ENCODE measurements at regions not wholly inside any gene's neighbourhood (a gene's known extent, or its start where the extent isn't known, plus 50 kb on each side); places are given as distances from the start of the nearest gene placed in this dataset.

- Histone ChIP-seq H4K20me1 (ENCODE audit: insufficient read depth, low read length) (no peaks in the 10 kb centered on the region), H2AFZ (ENCODE audit: low read length) (no peak overlapping the region), H3K36me3 (replicated peaks; ENCODE audit: insufficient read depth, low read length) (no peaks in the 10 kb centered on the region), H3F3A (ENCODE audit: insufficient read depth, low read length) (peaks cover 6% of the 10 kb centered on the region; the same call in 1 of the 2 replicates), H3K27me3 (replicated peaks; ENCODE audit: insufficient read depth, low read length) (no peaks in the 10 kb centered on the region), H3K9ac (ENCODE audit: low read length) (no peak overlapping the region), H3K4me1 (ENCODE audit: low read length) (peaks cover 13% of the 10 kb centered on the region; the same call in 1 of the 2 replicates), H3K27ac (ENCODE audit: low read length) (no peak overlapping the region), H3K4me3 (ENCODE audit: low read length) (no peak overlapping the region), H3K9me3 (replicated peaks; ENCODE audit: insufficient read depth, low read length) (no peaks in the 10 kb centered on the region), H3K4me2 (ENCODE audit: low read depth, low read length) (no peak overlapping the region), H3K9me2 (replicated peaks; ENCODE audit: insufficient read depth, low read length) (no peaks in the 10 kb centered on the region), H3K79me2 (ENCODE audit: low read length) (no peaks in the 10 kb centered on the region)
- DNase-seq, result no peak
- no peak for TF ChIP-seq EZH2 (optimal IDR thresholded peaks at IDR 0.05; ENCODE audit: low read depth, low read length)
These were observed 433.8 kb upstream of the DCN start for GRCh38 chr12:91616416-91616815.

GRCh38 chr12:91613223-91613779 is 430.7 kb upstream of the DCN start:
- Histone ChIP-seq H3K4me1 (ENCODE audit: low read length) (peaks cover 8% of the 10 kb centered on the region; the same call in 1 of the 2 replicates), H3K4me2 (ENCODE audit: low read depth, low read length) (no peak overlapping the region), H3K27me3 (replicated peaks; ENCODE audit: insufficient read depth, low read length) (no peaks in the 10 kb centered on the region), H4K20me1 (ENCODE audit: insufficient read depth, low read length) (no peaks in the 10 kb centered on the region), H3K36me3 (replicated peaks; ENCODE audit: insufficient read depth, low read length) (no peaks in the 10 kb centered on the region), H3F3A (ENCODE audit: insufficient read depth, low read length) (peaks cover 6% of the 10 kb centered on the region; the same call in 1 of the 2 replicates), H3K9me3 (replicated peaks; ENCODE audit: insufficient read depth, low read length) (no peaks in the 10 kb centered on the region), H3K9ac (ENCODE audit: low read length) (no peak overlapping the region), H3K79me2 (ENCODE audit: low read length) (no peaks in the 10 kb centered on the region), H2AFZ (ENCODE audit: low read length) (no peak overlapping the region), H3K27ac (ENCODE audit: low read length) (no peak overlapping the region), H3K9me2 (replicated peaks; ENCODE audit: insufficient read depth, low read length) (no peaks in the 10 kb centered on the region), H3K4me3 (ENCODE audit: low read length) (no peak overlapping the region)
- no peak for DNase-seq
- no peak for TF ChIP-seq EZH2 (optimal IDR thresholded peaks at IDR 0.05; ENCODE audit: low read depth, low read length)
- TF ChIP-seq EZH2phosphoT487 (IDR thresholded peaks at IDR 0.05; ENCODE audit: low read length), result no peak
- TF ChIP-seq CTCF (IDR thresholded peaks at IDR 0.05; ENCODE audit: low read length), result no peak

- Histone ChIP-seq H3K9me3 (replicated peaks; ENCODE audit: insufficient read depth, low read length) (no peaks in the 10 kb centered on the region), H3F3A (ENCODE audit: insufficient read depth, low read length) (no peaks in the 10 kb centered on the region), H3K4me1 (ENCODE audit: low read length) (no peaks in the 10 kb centered on the region), H3K27ac (ENCODE audit: low read length) (no peak overlapping the region), H3K9ac (ENCODE audit: low read length) (no peak overlapping the region), H3K36me3 (replicated peaks; ENCODE audit: insufficient read depth, low read length) (no peaks in the 10 kb centered on the region), H3K4me3 (ENCODE audit: low read length) (no peak overlapping the region), H3K27me3 (replicated peaks; ENCODE audit: insufficient read depth, low read length) (no peaks in the 10 kb centered on the region), H3K9me2 (replicated peaks; ENCODE audit: insufficient read depth, low read length) (no peaks in the 10 kb centered on the region), H2AFZ (ENCODE audit: low read length) (no peak overlapping the region), H3K79me2 (ENCODE audit: low read length) (no peaks in the 10 kb centered on the region), H4K20me1 (ENCODE audit: insufficient read depth, low read length) (no peaks in the 10 kb centered on the region), H3K4me2 (ENCODE audit: low read depth, low read length) (no peak overlapping the region)
- TF ChIP-seq EZH2phosphoT487 (IDR thresholded peaks at IDR 0.05; ENCODE audit: low read length) (no peak), EZH2 (optimal IDR thresholded peaks at IDR 0.05; ENCODE audit: low read depth, low read length) (no peak), CTCF (IDR thresholded peaks at IDR 0.05; ENCODE audit: low read length) (no peak)
- DNase-seq, result no peak
These were observed 427.9 kb upstream of the DCN start for GRCh38 chr12:91610561-91610960.

GRCh38 chr12:91609283-91609682 is 426.7 kb upstream of the DCN start:
- no peaks in the 10 kb centered on the region for H3K27me3 ChIP-seq (replicated peaks; ENCODE audit: insufficient read depth, low read length)
- no peak for DNase-seq

More at GRCh38 chr12:91609283-91609682, 426.7 kb upstream of the DCN start:
- H3K9me3 ChIP-seq (replicated peaks; ENCODE audit: insufficient read depth, low read length), result no peaks in the 10 kb centered on the region
- no peaks in the 10 kb centered on the region for H3F3A ChIP-seq (ENCODE audit: insufficient read depth, low read length)
- no peaks in the 10 kb centered on the region for H3K9me2 ChIP-seq (replicated peaks; ENCODE audit: insufficient read depth, low read length)
- H3K79me2 ChIP-seq (ENCODE audit: low read length), result no peaks in the 10 kb centered on the region
- no peak overlapping the region for H3K4me2 ChIP-seq (ENCODE audit: low read depth, low read length)
- no peaks in the 10 kb centered on the region for H3K36me3 ChIP-seq (replicated peaks; ENCODE audit: insufficient read depth, low read length)
- H3K4me1 ChIP-seq (ENCODE audit: low read length), result no peaks in the 10 kb centered on the region
- no peak overlapping the region for H3K9ac ChIP-seq (ENCODE audit: low read length)
- H3K4me3 ChIP-seq (ENCODE audit: low read length), result no peak overlapping the region
- TF ChIP-seq EZH2 (optimal IDR thresholded peaks at IDR 0.05; ENCODE audit: low read depth, low read length), result no peak
- no peak for TF ChIP-seq EZH2phosphoT487 (IDR thresholded peaks at IDR 0.05; ENCODE audit: low read length)
- no peak for TF ChIP-seq CTCF (IDR thresholded peaks at IDR 0.05; ENCODE audit: low read length)
- H3K27ac ChIP-seq (ENCODE audit: low read length), result no peak overlapping the region
- no peaks in the 10 kb centered on the region for H4K20me1 ChIP-seq (ENCODE audit: insufficient read depth, low read length)
- no peak overlapping the region for H2AFZ ChIP-seq (ENCODE audit: low read length)
